GM10266 (cell line): ENCODE measurements at regions not wholly inside any gene's neighbourhood (a gene's known extent, or its start where the extent isn't known, plus 50 kb on each side); places are given as distances from the start of the nearest gene placed in this dataset.

ENCODE experiments used
- DNase-seq: peaks from one replicate; pipeline ENCODE4 v3.0.0; 2012; ENCODE audit errors: extremely low spot score
- CTCF ChIP-seq: IDR thresholded peaks from 2 replicates; pipeline ENCODE4 v1.5.1; 2012; ENCODE audit warnings: mild to moderate bottlenecking, low read depth; ENCODE audit not compliant: control insufficient read depth, insufficient read depth; ENCODE audit errors: missing control alignments

GRCh38 chr21:28877318-28877884, 115.3 kb downstream of the LTN1 start:
- DNase-seq, result no peak
- no peak for TF ChIP-seq CTCF

GRCh38 chr21:28875078-28875477, 117.6 kb downstream of the LTN1 start:
- no peak for TF ChIP-seq CTCF
- no peak for DNase-seq

- no peak for TF ChIP-seq CTCF
- DNase-seq, result no peak
Observed at GRCh38 chr21:28872218-28872617, 120.5 kb downstream of the LTN1 start.

GRCh38 chr21:28871388-28872010, 121.2 kb downstream of the LTN1 start:
- no peak for TF ChIP-seq CTCF
- DNase-seq, result no peak

- TF ChIP-seq CTCF, result no peak
- no peak for DNase-seq
Observed at GRCh38 chr21:28867401-28867800, 125.3 kb downstream of the LTN1 start.

- DNase-seq, result no peak
- no peak for TF ChIP-seq CTCF
Observed at GRCh38 chr21:28865488-28866186, 127.0 kb downstream of the LTN1 start.

GRCh38 chr21:28858424-28858823, 134.3 kb downstream of the LTN1 start:
- DNase-seq, result no peak
- TF ChIP-seq CTCF, result no peak
